HCT116 (cell line): ENCODE measurements at regions not wholly inside any gene's neighbourhood (a gene's known extent, or its start where the extent isn't known, plus 50 kb on each side); places are given as distances from the start of the nearest gene placed in this dataset.

Experiments used
- ATAC-seq: fragments of 200-7000 bp; cut with Tn5 transposase; 2 replicates; pipeline ENCODE4 v1.9.1; 2020; ENCODE audit warnings: mild to moderate bottlenecking, moderate library complexity
- BruUV-seq: library from RNA; stranded (reverse); fragments of 400-500 nt; replicated peaks from 2 replicates; lab custom pipeline; 2021; lab: Mats Ljungman, UMichigan
- CTCF ChIA-PET: fragments of 300-600 bp; sonication (Branson Sonifier 250); formaldehyde crosslinking; loops from one replicate; lab custom pipeline; 2021; ENCODE audit warnings: antibody characterized with exemption; lab: Charles Lee
- POLR2A ChIA-PET: fragments of 300-600, 350-600 bp; sonication (Branson Sonifier 250); formaldehyde crosslinking; loops from one replicate; lab custom pipeline; 2021; ENCODE audit warnings: antibody characterized with exemption; lab: Charles Lee
- RAD21 ChIA-PET, 2 experiments: fragments of 300-600 bp; sonication (Branson Sonifier 250); formaldehyde crosslinking; loops; one replicate each; lab custom pipeline; 2023; ENCODE audit warnings: low total read pairs in 2 of 2; ENCODE audit not compliant: uncharacterized antibody in 2 of 2, unreplicated experiment in 2 of 2, low non-redundant PET in 1 of 2; lab: Charles Lee
- DNase-seq: peaks from one replicate; pipeline ENCODE4 v3.0.0-alpha.2; 2010; ENCODE audit warnings: low read depth, low spot score
- H2AFZ ChIP-seq: fragments of 200-600 bp; shearing (Covaris generic), sonication (generic); 2 replicates; pipeline ENCODE4 v1.6.1; 2017; ENCODE audit warnings: low read depth, mixed run types, mixed read lengths, antibody characterized with exemption, low read length; ENCODE audit not compliant: poor library complexity, severe bottlenecking
- H3K27ac ChIP-seq: 2 replicates; pipeline ENCODE4 v1.5.1; 2012; ENCODE audit warnings: low read depth, low read length
- H3K27me3 ChIP-seq: fragments of 200-600 bp; sonication (generic); 2 replicates; pipeline ENCODE4 v1.6.1; 2016; ENCODE audit warnings: mixed run types, low read length, mixed read lengths; ENCODE audit not compliant: insufficient read depth
- H3K36me3 ChIP-seq, 2 experiments: fragments of 200-500 bp in 1 of 2; fragments of 200-600 bp in 1 of 2; sonication (Bioruptor generic) in 1 of 2; sonication (generic) in 1 of 2; 2 replicates each; pipeline versions ENCODE4 v1.5.1 to v1.6.1; 2014 to 2016; ENCODE audit warnings: low read length in 2 of 2, inconsistent platforms in 1 of 2, mixed read lengths in 1 of 2, mixed run types in 1 of 2; ENCODE audit not compliant: insufficient read depth in 2 of 2, control insufficient read depth in 1 of 2
- H3K4me1 ChIP-seq, 2 experiments: fragments of 200-600 bp in 1 of 2; sonication (generic) in 1 of 2; 2 replicates each; pipeline versions ENCODE4 v1.5.1 to v1.6.1; 2012 to 2017; ENCODE audit warnings: low read length in 2 of 2, inconsistent platforms in 1 of 2, mild to moderate bottlenecking in 1 of 2, mixed read lengths in 1 of 2, mixed run types in 1 of 2, moderate library complexity in 1 of 2; ENCODE audit not compliant: insufficient read depth in 2 of 2, control insufficient read depth in 1 of 2
- H3K4me2 ChIP-seq: fragments of 200-600 bp; sonication (generic); 2 replicates; pipeline ENCODE4 v1.6.1; 2017; ENCODE audit warnings: mixed run types, low read length, mixed read lengths
- H3K4me3 ChIP-seq, 2 experiments: fragments of 200-600 bp in 1 of 2; sonication (generic) in 1 of 2; replicated peaks in 1 of 2; 2 replicates each; pipeline ENCODE4 v1.5.1; 2011 to 2016; ENCODE audit warnings: low read length in 2 of 2, control low read depth in 1 of 2, low read depth in 1 of 2, mild to moderate bottlenecking in 1 of 2, mixed read lengths in 1 of 2, mixed run types in 1 of 2
- H3K79me2 ChIP-seq: fragments of 200-600 bp; sonication (generic); 2 replicates; pipeline ENCODE4 v1.6.1; 2017; ENCODE audit warnings: mild to moderate bottlenecking, mixed run types, low read length, moderate library complexity, mixed read lengths; ENCODE audit not compliant: insufficient read depth
- H3K9ac ChIP-seq: fragments of 200-600 bp; sonication (generic); 2 replicates; pipeline ENCODE4 v1.6.1; 2016; ENCODE audit warnings: low read length, mixed read lengths
- H3K9me2 ChIP-seq: fragments of 200-600 bp; sonication (generic), shearing (Covaris generic); 2 replicates; pipeline ENCODE4 v1.6.1; 2017; ENCODE audit warnings: mixed run types, mild to moderate bottlenecking, moderate library complexity; ENCODE audit not compliant: insufficient read depth
- H3K9me3 ChIP-seq, 2 experiments: fragments of 200-500 bp in 1 of 2; fragments of 200-600 bp in 1 of 2; sonication (Bioruptor generic) in 1 of 2; sonication (generic) in 1 of 2; 2 replicates each; pipeline ENCODE4 v1.6.1; 2014 to 2017; ENCODE audit warnings: low read length in 2 of 2, mixed read lengths in 2 of 2, inconsistent platforms in 1 of 2, low read depth in 1 of 2, mild to moderate bottlenecking in 1 of 2, mixed run types in 1 of 2, moderate library complexity in 1 of 2; ENCODE audit not compliant: control insufficient read depth in 1 of 2, insufficient read depth in 1 of 2
- H4K20me1 ChIP-seq: fragments of 200-600 bp; sonication (generic), shearing (Covaris generic); 2 replicates; pipeline ENCODE4 v1.6.1; 2017; ENCODE audit warnings: mixed run types, mild to moderate bottlenecking, moderate library complexity; ENCODE audit not compliant: insufficient read depth
- CBX3 ChIP-seq: IDR thresholded peaks from 2 replicates; pipeline ENCODE4 v1.6.1; 2012; ENCODE audit warnings: low read depth
- MAX ChIP-seq: IDR thresholded peaks from 2 replicates; pipeline ENCODE4 v1.6.1; 2012
- POLR2A ChIP-seq: IDR thresholded peaks from 2 replicates; pipeline ENCODE4 v1.7.0; 2011; ENCODE audit warnings: borderline replicate concordance; ENCODE audit not compliant: insufficient read depth, insufficient read length; ENCODE audit errors: extremely low read depth
- POLR2AphosphoS5 ChIP-seq: IDR thresholded peaks from 2 replicates; pipeline ENCODE4 v1.6.1; 2011; ENCODE audit warnings: mild to moderate bottlenecking, low read depth, low read length, moderate library complexity
- SIN3A ChIP-seq: IDR thresholded peaks from 2 replicates; pipeline ENCODE4 v1.6.1; 2012; ENCODE audit warnings: low read depth
- SRF ChIP-seq: IDR thresholded peaks from 2 replicates; pipeline ENCODE4 v1.6.1; 2012; ENCODE audit warnings: low read depth
- TCF7L2 ChIP-seq: IDR thresholded peaks from 2 replicates; pipeline ENCODE4 v1.7.0; 2011; ENCODE audit warnings: borderline replicate concordance, inconsistent platforms; ENCODE audit not compliant: insufficient read depth, insufficient read length; ENCODE audit errors: extremely low read depth
- YY1 ChIP-seq: IDR thresholded peaks from 2 replicates; pipeline ENCODE4 v1.6.1; 2011; ENCODE audit warnings: low read length, low read depth, moderate library complexity, mild to moderate bottlenecking; ENCODE audit not compliant: insufficient replicate concordance; ENCODE audit errors: extremely low read depth
- ZFX ChIP-seq: fragments of 450-650 bp; IDR thresholded peaks from 2 replicates; pipeline ENCODE4 v1.6.1; 2017
- intact Hi-C: fragments of 100-400 bp; cut with micrococcal nuclease; formaldehyde crosslinking; loops from 2 replicates; pipeline ENCODE4 v1.10.0; 2022

- TF ChIP-seq POLR2AphosphoS5 = no peak
- no peak for TF ChIP-seq SIN3A
- TF ChIP-seq ZFX = no peak
- TF ChIP-seq SRF = no peak
- TF ChIP-seq POLR2A = no peak
- TF ChIP-seq TCF7L2 = no peak
- TF ChIP-seq YY1 = no peak
- TF ChIP-seq, all 23 proteins: peak for 0
These were observed 338.9 kb downstream of the TEX29 start (continued) for GRCh38 chr13:111659219-111659775.

- H2AFZ ChIP-seq = no peak overlapping the region
- ChIA-PET RAD21 (no interaction called here), POLR2A (no interaction called here), CTCF (no interaction called here)
- no peak overlapping the region for H3K9ac ChIP-seq
- H3K27me3 ChIP-seq = peaks cover 39% of the 10 kb centered on the region
- BruUV-seq = no TSS peak
- H3K4me1 ChIP-seq = no peaks in the 10 kb centered on the region
- H4K20me1 ChIP-seq = no peaks in the 10 kb centered on the region
- no peak overlapping the region for H3K4me2 ChIP-seq
- H3K9me2 ChIP-seq = no peaks in the 10 kb centered on the region
- H3K4me3 ChIP-seq = no peak overlapping the region
- no peaks in the 10 kb centered on the region for H3K36me3 ChIP-seq
- no peaks in the 10 kb centered on the region for H3K79me2 ChIP-seq
- no peaks in the 10 kb centered on the region for H3K9me3 ChIP-seq
- ATAC-seq (no peak), DNase-seq (no peak)
- no peak overlapping the region for H3K27ac ChIP-seq
- intact Hi-C loops = no loop called here
- TF ChIP-seq POLR2AphosphoS5 = no peak
- TF ChIP-seq POLR2A = no peak
- TF ChIP-seq ZFX = no peak
- TF ChIP-seq MAX = no peak
- TF ChIP-seq CBX3 = no peak
These were observed 339.4 kb downstream of the TEX29 start for GRCh38 chr13:111659842-111660241.
